GM10266 (cell line): ENCODE measurements at regions not wholly inside any gene's neighbourhood (a gene's known extent, or its start where the extent isn't known, plus 50 kb on each side); places are given as distances from the start of the nearest gene placed in this dataset.

Experiments
- DNase-seq: peaks from one replicate; pipeline ENCODE4 v3.0.0; 2012; ENCODE audit errors: extremely low spot score
- TF ChIP-seq, protein P1 (sequence below): IDR thresholded peaks from 2 replicates; pipeline ENCODE4 v1.5.1; 2012; ENCODE audit warnings: mild to moderate bottlenecking, low read depth; ENCODE audit not compliant: control insufficient read depth, insufficient read depth; ENCODE audit errors: missing control alignments

GRCh38 chr4:34280131-34280530 lies 1964.2 kb downstream of the ARAP2 start:
- DNase-seq = no peak
- TF ChIP-seq, protein P1, sequence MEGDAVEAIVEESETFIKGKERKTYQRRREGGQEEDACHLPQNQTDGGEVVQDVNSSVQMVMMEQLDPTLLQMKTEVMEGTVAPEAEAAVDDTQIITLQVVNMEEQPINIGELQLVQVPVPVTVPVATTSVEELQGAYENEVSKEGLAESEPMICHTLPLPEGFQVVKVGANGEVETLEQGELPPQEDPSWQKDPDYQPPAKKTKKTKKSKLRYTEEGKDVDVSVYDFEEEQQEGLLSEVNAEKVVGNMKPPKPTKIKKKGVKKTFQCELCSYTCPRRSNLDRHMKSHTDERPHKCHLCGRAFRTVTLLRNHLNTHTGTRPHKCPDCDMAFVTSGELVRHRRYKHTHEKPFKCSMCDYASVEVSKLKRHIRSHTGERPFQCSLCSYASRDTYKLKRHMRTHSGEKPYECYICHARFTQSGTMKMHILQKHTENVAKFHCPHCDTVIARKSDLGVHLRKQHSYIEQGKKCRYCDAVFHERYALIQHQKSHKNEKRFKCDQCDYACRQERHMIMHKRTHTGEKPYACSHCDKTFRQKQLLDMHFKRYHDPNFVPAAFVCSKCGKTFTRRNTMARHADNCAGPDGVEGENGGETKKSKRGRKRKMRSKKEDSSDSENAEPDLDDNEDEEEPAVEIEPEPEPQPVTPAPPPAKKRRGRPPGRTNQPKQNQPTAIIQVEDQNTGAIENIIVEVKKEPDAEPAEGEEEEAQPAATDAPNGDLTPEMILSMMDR = no peak

- TF ChIP-seq, protein P1 = no peak
- no peak for DNase-seq
Observed at GRCh38 chr4:34281826-34282225, 1962.5 kb downstream of the ARAP2 start.

DNA sequence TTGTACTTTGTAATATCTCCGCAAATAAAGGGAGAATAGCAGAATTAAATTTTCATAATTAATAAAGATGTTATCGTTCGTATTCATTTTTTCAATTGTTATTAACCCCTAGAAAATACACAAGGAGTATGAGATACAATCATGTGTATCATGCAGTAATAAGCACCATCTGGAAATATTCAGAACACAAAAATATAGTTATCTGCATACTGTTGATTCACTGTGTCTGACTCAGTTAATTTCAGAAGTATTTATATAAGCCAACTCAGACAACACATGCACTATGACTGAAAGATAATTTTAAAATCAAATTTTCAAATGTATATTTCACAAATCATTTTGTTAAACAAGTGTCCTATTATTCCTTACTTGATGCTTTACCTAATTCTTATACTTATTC lies 1954.8 kb downstream of the ARAP2 start:
- TF ChIP-seq, protein P1 = no peak
- DNase-seq = no peak

DNA sequence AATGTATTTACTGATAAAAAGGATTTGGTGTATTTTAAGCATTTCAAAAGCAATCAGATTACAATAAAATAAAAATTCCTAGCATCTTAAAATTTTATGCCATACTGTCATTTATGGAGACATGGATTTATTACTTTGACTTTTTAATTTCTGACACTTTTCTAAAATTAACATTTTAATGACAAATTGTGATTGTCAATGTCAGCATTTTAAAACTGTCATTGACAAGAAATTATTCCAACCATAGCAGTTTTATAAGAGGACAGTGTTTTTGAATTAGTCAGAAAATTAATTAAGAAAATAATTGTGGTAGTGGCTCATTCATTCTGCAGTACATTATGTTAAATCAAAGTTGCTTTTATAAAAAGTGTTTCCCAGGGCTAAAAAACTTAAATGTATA lies 1954.4 kb downstream of the ARAP2 start:
- TF ChIP-seq, protein P1 = no peak
- no peak for DNase-seq

DNA sequence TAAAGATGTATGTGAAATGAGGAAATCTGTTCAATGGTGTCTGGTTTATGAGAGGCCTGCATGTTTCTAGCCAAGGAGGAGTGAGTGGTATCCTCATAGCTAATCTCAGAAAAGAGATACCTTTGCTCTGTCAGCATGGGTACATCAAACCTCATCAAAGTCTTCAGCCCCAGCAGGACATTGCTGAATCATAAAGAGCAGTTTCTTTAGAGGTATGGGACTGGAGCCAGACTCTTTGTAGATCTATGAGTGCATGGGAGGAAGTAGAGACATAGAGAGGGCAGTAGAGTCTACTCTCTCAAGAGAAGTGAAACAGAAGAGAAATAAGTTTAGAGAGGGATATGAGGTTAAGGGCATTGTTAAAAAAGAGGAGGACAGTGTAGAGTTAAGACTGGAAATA lies 1950.9 kb downstream of the ARAP2 start:
- TF ChIP-seq, protein P1 = no peak
- no peak for DNase-seq

DNA sequence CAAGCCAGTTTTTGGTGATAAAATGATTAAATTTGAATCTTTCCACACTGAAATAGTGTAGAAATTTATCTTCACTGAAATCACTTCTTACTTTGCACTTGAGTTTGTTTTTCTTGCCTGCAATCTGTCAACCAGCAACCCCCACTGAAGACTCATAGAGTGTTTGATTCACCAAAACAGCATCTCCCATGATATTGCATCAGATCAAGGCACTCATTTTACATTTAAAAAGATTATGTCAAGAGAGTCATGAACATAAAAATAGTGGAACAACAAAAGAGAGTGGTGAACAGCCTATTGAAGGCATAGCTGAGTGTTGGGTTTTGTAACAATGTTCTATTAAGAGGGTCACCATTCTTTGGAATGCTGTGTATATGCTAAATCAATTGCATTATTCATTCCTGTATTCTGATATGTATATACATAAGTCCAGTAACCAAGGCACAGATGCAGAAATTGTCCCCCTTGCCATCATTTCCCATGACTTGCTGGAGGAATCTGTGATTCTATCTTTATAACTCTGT lies 1934.9 kb downstream of the ARAP2 start:
- DNase-seq = no peak
- TF ChIP-seq, protein P1 = no peak

GRCh38 chr4:34318773-34319172 lies 1925.5 kb downstream of the ARAP2 start:
- no peak for DNase-seq
- TF ChIP-seq, protein P1 = no peak
